WI38 (cell line): ENCODE measurements at regions not wholly inside any gene's neighbourhood (a gene's known extent, or its start where the extent isn't known, plus 50 kb on each side); places are given as distances from the start of the nearest gene placed in this dataset.

Experiments used
- H3K4me3 ChIP-seq: 2 replicates; pipeline ENCODE4 v1.5.1; 2011; ENCODE audit warnings: low read depth, mild to moderate bottlenecking, control low read depth, low read length
- CTCF ChIP-seq: IDR thresholded peaks from 2 replicates; pipeline ENCODE4 v1.5.1; 2012; ENCODE audit warnings: low read depth, mild to moderate bottlenecking, control low read depth, low read length

- no peak overlapping the region for H3K4me3 ChIP-seq
- TF ChIP-seq CTCF = no peak
These were observed 226.7 kb downstream of the TLE4 start for GRCh38 chr9:79798450-79798849.

GRCh38 chr9:79796411-79796810 lies 224.6 kb downstream of the TLE4 start:
- TF ChIP-seq CTCF = no peak
- no peak overlapping the region for H3K4me3 ChIP-seq

- TF ChIP-seq CTCF = no peak
- H3K4me3 ChIP-seq = no peak overlapping the region
These were observed 216.9 kb downstream of the TLE4 start for GRCh38 chr9:79788662-79789061.

- H3K4me3 ChIP-seq = no peak overlapping the region
- TF ChIP-seq CTCF = no peak
These were observed 209.5 kb downstream of the TLE4 start for GRCh38 chr9:79781263-79781662.

- no peak for TF ChIP-seq CTCF
- H3K4me3 ChIP-seq = no peak overlapping the region
These were observed 208.8 kb downstream of the TLE4 start for GRCh38 chr9:79780559-79780958.

GRCh38 chr9:79779901-79780300 lies 208.1 kb downstream of the TLE4 start:
- TF ChIP-seq CTCF = no peak
- no peak overlapping the region for H3K4me3 ChIP-seq

GRCh38 chr9:79778581-79778980 lies 206.8 kb downstream of the TLE4 start:
- no peak overlapping the region for H3K4me3 ChIP-seq
- TF ChIP-seq CTCF = no peak
